ENCODE measurements at regions not wholly inside any gene's neighbourhood (a gene's known extent, or its start where the extent isn't known, plus 50 kb on each side); places are given as distances from the start of the nearest gene placed in this dataset.

GRCh38 chr13:21974741-21975140 is 303.9 kb downstream of the FGF9 start:
- H3K4me3 Mint-ChIP-seq: no peak overlapping the region
- no peaks in the 10 kb centered on the region for H3K36me3 ChIP-seq (ENCODE audit: control insufficient read depth, insufficient read depth, low read length)
- H3K4me1 ChIP-seq (ENCODE audit: control insufficient read depth, insufficient read depth, low read length): peaks cover 4% of the 10 kb centered on the region
- H3K36me3 Mint-ChIP-seq (ENCODE audit: low read depth): no peaks in the 10 kb centered on the region
- H3K27me3 ChIP-seq (ENCODE audit: control insufficient read depth, insufficient read depth, low read length, poor library complexity, severe bottlenecking): no peaks in the 10 kb centered on the region
- no peak overlapping the region for H3K4me3 ChIP-seq (ENCODE audit: low read length)
- H3K4me1 Mint-ChIP-seq: peaks cover 17% of the 10 kb centered on the region
- no peaks in the 10 kb centered on the region for H3K9me3 Mint-ChIP-seq
- no peaks in the 10 kb centered on the region for H3K9me3 ChIP-seq (ENCODE audit: control insufficient read depth, low read length)
- H3K9ac ChIP-seq (ENCODE audit: extremely low read depth, low read length, poor library complexity, severe bottlenecking): no peak overlapping the region
- H3K27ac ChIP-seq (ENCODE audit: low read depth, low read length): no peak overlapping the region
- WGBS, 2 experiments (ENCODE audit: insufficient coverage in 1 of 2, insufficient read length in 1 of 2): 90 to 95% methylated on average over 6 to 8 of the region's 8 CpGs
- no peak overlapping the region for H3K27ac Mint-ChIP-seq
- H3K27me3 Mint-ChIP-seq (ENCODE audit: insufficient read depth): peaks cover 19% of the 10 kb centered on the region
- no peak for TF ChIP-seq CTCF (conservative IDR thresholded peaks at IDR 0.05)
- DNase-seq: no peak

DNA sequence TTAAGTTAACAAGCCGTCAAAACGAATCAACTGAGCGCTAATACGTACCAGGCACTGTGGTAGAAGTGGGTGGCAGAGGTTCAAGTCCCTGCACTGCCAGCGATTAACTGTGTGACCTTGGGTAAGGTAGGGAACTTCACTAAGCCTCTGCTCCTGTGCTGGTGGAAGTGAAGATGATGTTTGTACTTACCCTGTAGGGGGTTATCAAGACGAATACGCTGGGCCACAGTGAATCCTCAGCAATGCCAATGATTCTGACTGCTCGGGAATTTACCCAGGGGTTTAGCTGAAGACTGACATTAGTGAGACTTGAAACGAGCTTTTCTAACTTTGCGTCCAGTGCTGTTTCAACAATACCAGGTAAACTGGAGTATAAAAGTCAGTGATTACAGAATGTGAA is 305.3 kb downstream of the FGF9 start:
- Histone ChIP-seq H3K4me3 (ENCODE audit: low read length) (no peak overlapping the region), H3K36me3 (ENCODE audit: control insufficient read depth, insufficient read depth, low read length) (no peaks in the 10 kb centered on the region), H3K27me3 (ENCODE audit: control insufficient read depth, insufficient read depth, low read length, poor library complexity, severe bottlenecking) (no peaks in the 10 kb centered on the region), H3K4me1 (ENCODE audit: control insufficient read depth, insufficient read depth, low read length) (peaks cover 4% of the 10 kb centered on the region), H3K9me3 (ENCODE audit: control insufficient read depth, low read length) (no peaks in the 10 kb centered on the region), H3K27ac (ENCODE audit: low read depth, low read length) (no peak overlapping the region), H3K9ac (ENCODE audit: extremely low read depth, low read length, poor library complexity, severe bottlenecking) (no peak overlapping the region)
- peaks cover 19% of the 10 kb centered on the region for H3K27me3 Mint-ChIP-seq (ENCODE audit: insufficient read depth)
- 59 to 70% methylated on average over 7 to 10 of the region's 10 CpGs for WGBS, 2 experiments (ENCODE audit: insufficient coverage in 1 of 2, insufficient read length in 1 of 2)
- peak overlapping the region; percentile 13 for H3K27ac Mint-ChIP-seq
- H3K4me3 Mint-ChIP-seq: no peak overlapping the region
- peak; percentile 66 for DNase-seq
- peaks cover 17% of the 10 kb centered on the region for H3K4me1 Mint-ChIP-seq
- no peaks in the 10 kb centered on the region for H3K9me3 Mint-ChIP-seq
- TF ChIP-seq CTCF (conservative IDR thresholded peaks at IDR 0.05): peak; percentile 28
- no peaks in the 10 kb centered on the region for H3K36me3 Mint-ChIP-seq (ENCODE audit: low read depth)

DNA sequence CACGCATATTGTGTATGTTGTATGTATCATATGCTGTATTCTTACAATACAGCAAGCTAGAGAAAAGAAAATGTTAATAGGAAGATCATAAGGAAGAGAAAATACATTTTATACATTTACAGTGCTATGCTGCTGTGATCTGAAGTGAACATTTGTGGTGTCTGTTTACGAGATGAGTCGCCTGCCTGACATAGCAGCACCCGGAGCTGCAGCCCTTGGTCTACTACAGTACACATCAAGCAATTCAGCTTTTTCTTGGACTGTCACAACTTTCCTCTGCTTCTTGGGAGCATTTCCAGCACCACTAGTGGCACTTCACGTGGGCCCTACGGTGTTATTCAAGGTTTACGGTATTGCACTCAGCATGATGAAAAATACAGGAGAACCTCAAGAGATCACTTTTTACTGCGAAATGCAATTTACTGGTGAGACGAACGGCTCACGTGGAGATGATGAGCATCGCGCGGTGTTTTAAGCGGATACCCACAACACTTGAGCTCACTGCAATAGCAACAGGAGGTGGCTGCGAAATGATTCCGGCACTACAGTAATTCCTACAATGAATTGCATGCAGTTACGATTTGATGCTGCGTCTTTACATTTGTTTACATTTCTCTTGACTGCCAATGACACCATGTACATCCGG is 308.4 kb downstream of the FGF9 start:
- no peak overlapping the region for H3K4me3 ChIP-seq (ENCODE audit: low read length)
- 94 to 98% methylated on average over 13 to 19 of the region's 20 CpGs for WGBS, 2 experiments (ENCODE audit: insufficient coverage in 1 of 2, insufficient read length in 1 of 2)
- peaks cover 17% of the 10 kb centered on the region for H3K4me1 Mint-ChIP-seq
- peaks cover 19% of the 10 kb centered on the region for H3K27me3 Mint-ChIP-seq (ENCODE audit: insufficient read depth)
- no peak overlapping the region for H3K4me3 Mint-ChIP-seq
- no peak overlapping the region for H3K27ac ChIP-seq (ENCODE audit: low read depth, low read length)
- no peak for DNase-seq
- H3K9me3 ChIP-seq (ENCODE audit: control insufficient read depth, low read length): no peaks in the 10 kb centered on the region
- H3K9me3 Mint-ChIP-seq: no peaks in the 10 kb centered on the region
- TF ChIP-seq CTCF (conservative IDR thresholded peaks at IDR 0.05): no peak
- H3K36me3 Mint-ChIP-seq (ENCODE audit: low read depth): no peaks in the 10 kb centered on the region
- H3K9ac ChIP-seq (ENCODE audit: extremely low read depth, low read length, poor library complexity, severe bottlenecking): no peak overlapping the region
- no peak overlapping the region for H3K27ac Mint-ChIP-seq
- H3K36me3 ChIP-seq (ENCODE audit: control insufficient read depth, insufficient read depth, low read length): no peaks in the 10 kb centered on the region
- no peaks in the 10 kb centered on the region for H3K27me3 ChIP-seq (ENCODE audit: control insufficient read depth, insufficient read depth, low read length, poor library complexity, severe bottlenecking)
- H3K4me1 ChIP-seq (ENCODE audit: control insufficient read depth, insufficient read depth, low read length): peaks cover 4% of the 10 kb centered on the region
